ENCODE measurements at regions not wholly inside any gene's neighbourhood (a gene's known extent, or its start where the extent isn't known, plus 50 kb on each side); places are given as distances from the start of the nearest gene placed in this dataset.

- no peak for TF ChIP-seq TP53 (CRISPR knock-in tag; IDR thresholded peaks at IDR 0.05)
- TF ChIP-seq PRDM15 (CRISPR knock-in tag; IDR thresholded peaks at IDR 0.05), result no peak
These were observed 537.6 kb downstream of the DTWD2 start (continued) for GRCh38 chr5:118450554-118451332.

GRCh38 chr5:118447350-118447749 lies 541.0 kb downstream of the DTWD2 start:
- H3K36me3 Mint-ChIP-seq, result peaks cover 1% of the 10 kb centered on the region
- no peak overlapping the region for H3K27ac Mint-ChIP-seq
- peaks cover 12% of the 10 kb centered on the region for H3K9me3 Mint-ChIP-seq
- CTCF ChIA-PET, result no interaction called here
- ATAC-seq, result no peak
- DNase-seq (ENCODE audit: low spot score), result no peak
- H3K4me3 Mint-ChIP-seq, result no peak overlapping the region
- POLR2A ChIA-PET, result no interaction called here
- H3K27me3 Mint-ChIP-seq (ENCODE audit: low read depth), result no peaks in the 10 kb centered on the region
- TF ChIP-seq RELA (CRISPR knock-in tag; IDR thresholded peaks at IDR 0.05; ENCODE audit: borderline replicate concordance) (no peak), FOXP4 (CRISPR knock-in tag; IDR thresholded peaks at IDR 0.05) (no peak), ZNF512 (CRISPR knock-in tag; IDR thresholded peaks at IDR 0.05; ENCODE audit: borderline replicate concordance) (no peak), HMGA2 (CRISPR knock-in tag; IDR thresholded peaks at IDR 0.05) (no peak), ZNF671 (CRISPR knock-in tag; IDR thresholded peaks at IDR 0.05) (no peak), MYBL2 (CRISPR knock-in tag; IDR thresholded peaks at IDR 0.05) (no peak), ZMAT4 (CRISPR knock-in tag; IDR thresholded peaks at IDR 0.05) (no peak), E2F1 (CRISPR knock-in tag; IDR thresholded peaks at IDR 0.05) (no peak), ZNF219 (CRISPR knock-in tag; IDR thresholded peaks at IDR 0.05; ENCODE audit: borderline replicate concordance) (no peak), ZNF317 (CRISPR knock-in tag; IDR thresholded peaks at IDR 0.05; ENCODE audit: borderline replicate concordance, low read depth) (no peak), TCF7 (CRISPR knock-in tag; IDR thresholded peaks at IDR 0.05; ENCODE audit: low read depth) (no peak), NFYB (CRISPR knock-in tag; conservative IDR thresholded peaks at IDR 0.05; ENCODE audit: low read depth) (no peak), TP53 (CRISPR knock-in tag; IDR thresholded peaks at IDR 0.05) (no peak), JUN (CRISPR knock-in tag; IDR thresholded peaks at IDR 0.05) (no peak), RORB (CRISPR knock-in tag; IDR thresholded peaks at IDR 0.05) (no peak)
- peaks cover 48% of the 10 kb centered on the region for H3K4me1 Mint-ChIP-seq
